Pancreas (tissue), 10 donors: ENCODE measurements at regions not wholly inside any gene's neighbourhood (a gene's known extent, or its start where the extent isn't known, plus 50 kb on each side); places are given as distances from the start of the nearest gene placed in this dataset.

ENCODE experiments used
- ATAC-seq, 4 donors: fragments of 200-7000 bp; cut with Tn5 transposase; one replicate each; pipeline versions ENCODE4 v1.8.0 to v1.9.1; 2020; ENCODE audit warnings: mild to moderate bottlenecking in 4 of 4, moderate library complexity in 4 of 4
- DNase-seq, 6 donors: peaks; one replicate each; pipeline ENCODE4 v3.0.0-alpha.2; 2020
- FAIRE-seq: peaks from 2 replicates; lab custom pipeline; 2012; peaks lifted over from hg19 to GRCh38; lab: Jason Lieb, UNC
- H3K27ac ChIP-seq, 4 donors: fragments of 200-600 bp; sonication (generic); 1 replicate in 3 of 4; 2 replicates in 1 of 4; pipeline versions ENCODE4 v1.5.0 to v1.8.0; 2020
- H3K27me3 ChIP-seq, 4 donors: fragments of 200-600 bp; one replicate each; pipeline ENCODE4 v1.8.0; 2021
- H3K36me3 ChIP-seq, 3 donors: fragments of 200-600 bp; sonication (generic) in 1 of 3; one replicate each; pipeline versions ENCODE4 v1.5.0 to v1.8.0; 2020 to 2021
- H3K4me1 ChIP-seq, 3 donors: fragments of 200-600 bp; one replicate each; pipeline ENCODE4 v1.8.0; 2021
- H3K4me3 ChIP-seq, 4 donors: fragments of 200-600 bp; sonication (generic) in 2 of 4; one replicate each; pipeline versions ENCODE4 v1.5.0 to v1.8.0; 2020 to 2021
- H3K9me3 ChIP-seq, 4 donors: fragments of 200-600 bp; one replicate each; pipeline ENCODE4 v1.8.0; 2021
- CTCF ChIP-seq, 4 donors: fragments of 200-600 bp; sonication (generic) in 3 of 4; IDR thresholded peaks; one replicate each; pipeline versions ENCODE4 v1.5.0 to v1.8.0; 2021; ENCODE audit warnings: antibody characterized with exemption in 4 of 4
- WGBS, 2 donors: extraction: QIAGEN DNeasy Blood & Tissue Kit; methylation state at CpG; one replicate each; pipeline ENCODE4 v1.1.7; 2013; 5-methylcytosine and 5-hydroxymethylcytosine counted together
- intact Hi-C, 3 donors: fragments of 100-400 bp; cut with DNase I; formaldehyde crosslinking; loops; one replicate each; pipeline versions ENCODE4 v1.11.1 to v1.14.2; 2022
- donor health status: healthy with polysubstance abuse.
- donor health status: DM: no; HTN: no; CAD: no; lungs with moderate emphysema.
- donor health status: DM: no; HTN: no; CAD: no.
- donor health status: control.
- donor health status: control.
- donor health status: Bipolar disorder and iron deficiency.
- donor health status: DM: yes; HTN: yes; CAD: no.
- donor health status: DM: no; HTN: no; CAD: no.
- donor health status: DM: no; HTN: no; CAD: no.
- donor health status: DM: yes; HTN: yes; CAD: no.

GRCh38 chr13:109673477-109673876 is 112.9 kb downstream of the IRS2 start:
- 69 to 73% methylated on average over 1 of the region's 1 CpG for WGBS, 2 donors
- no peaks in the 10 kb centered on the region for H3K9me3 ChIP-seq
- H3K27me3 ChIP-seq: no peaks in the 10 kb centered on the region
- no peak overlapping the region for H3K4me3 ChIP-seq
- no peak for DNase-seq
- no peaks in the 10 kb centered on the region for H3K36me3 ChIP-seq
- no peaks in the 10 kb centered on the region for H3K4me1 ChIP-seq
- no peak for ATAC-seq
- no peak overlapping the region for H3K27ac ChIP-seq
- FAIRE-seq: no peak
- intact Hi-C loops: no loop called here
- TF ChIP-seq CTCF (IDR thresholded peaks at IDR 0.05): no peak

- no peaks in the 10 kb centered on the region for H3K9me3 ChIP-seq
- no peak for TF ChIP-seq CTCF (IDR thresholded peaks at IDR 0.05)
- WGBS, 2 donors: 63 to 70% methylated on average over 2 of the region's 2 CpGs
Observed at GRCh38 chr13:109672545-109672944, 113.8 kb downstream of the IRS2 start.

GRCh38 chr13:109671919-109672318 is 114.5 kb downstream of the IRS2 start:
- Histone ChIP-seq H3K27ac (no peak overlapping the region), H3K4me3 (no peak overlapping the region), H3K27me3 (no peaks in the 10 kb centered on the region), H3K9me3 (no peaks in the 10 kb centered on the region), H3K36me3 (no peaks in the 10 kb centered on the region), H3K4me1 (no peaks in the 10 kb centered on the region)
- FAIRE-seq (no peak), DNase-seq (no peak), ATAC-seq (no peak)
- 68 to 87% methylated on average over 4 of the region's 4 CpGs for WGBS, 2 donors
- no peak for TF ChIP-seq CTCF (IDR thresholded peaks at IDR 0.05)
- intact Hi-C loops: no loop called here

More at GRCh38 chr13:109672545-109672944, 113.8 kb downstream of the IRS2 start:
- ATAC-seq (no peak), FAIRE-seq (no peak), DNase-seq (no peak)
- H3K4me1 ChIP-seq: no peaks in the 10 kb centered on the region
- no peak overlapping the region for H3K27ac ChIP-seq
- H3K4me3 ChIP-seq: no peak overlapping the region
- no peaks in the 10 kb centered on the region for H3K36me3 ChIP-seq
- no peaks in the 10 kb centered on the region for H3K27me3 ChIP-seq
- intact Hi-C loops: no loop called here

- FAIRE-seq: no peak
- Histone ChIP-seq H3K4me1 (no peaks in the 10 kb centered on the region), H3K27ac (no peak overlapping the region), H3K4me3 (no peak overlapping the region), H3K9me3 (no peaks in the 10 kb centered on the region), H3K27me3 (no peaks in the 10 kb centered on the region), H3K36me3 (no peaks in the 10 kb centered on the region)
- no peak for TF ChIP-seq CTCF (IDR thresholded peaks at IDR 0.05)
- 75 to 79% methylated on average over 5 of the region's 5 CpGs for WGBS, 2 donors
- ATAC-seq: no peak
- intact Hi-C loops: no loop called here
- no peak for DNase-seq
Observed at GRCh38 chr13:109670776-109671175, 115.6 kb downstream of the IRS2 start.

GRCh38 chr13:109669956-109670355 is 116.4 kb downstream of the IRS2 start:
- no peak overlapping the region for H3K27ac ChIP-seq
- WGBS, 2 donors: 62 to 72% methylated on average over 5 of the region's 5 CpGs
- H3K9me3 ChIP-seq: no peaks in the 10 kb centered on the region
- FAIRE-seq: no peak
- no peak for DNase-seq
- no peaks in the 10 kb centered on the region for H3K27me3 ChIP-seq
- H3K36me3 ChIP-seq: no peaks in the 10 kb centered on the region
- no peak overlapping the region for H3K4me3 ChIP-seq
- no peaks in the 10 kb centered on the region for H3K4me1 ChIP-seq
- TF ChIP-seq CTCF (IDR thresholded peaks at IDR 0.05): no peak
- intact Hi-C loops: no loop called here
- no peak for ATAC-seq
